ENCODE measurements at regions not wholly inside any gene's neighbourhood (a gene's known extent, or its start where the extent isn't known, plus 50 kb on each side); places are given as distances from the start of the nearest gene placed in this dataset.

- dilution Hi-C loops (cut with MboI; ENCODE audit: extremely low pct_ligation_motif_present, low sequenced_read_pairs) (no loop called here), intact Hi-C loops (cut with micrococcal nuclease) (no loop called here)
- FAIRE-seq (no peak), DNase-seq (ENCODE audit: low read depth, low spot score) (no peak)
- Histone ChIP-seq H3K4me2 (ENCODE audit: insufficient read depth, low read length) (no peak overlapping the region), H2AFZ (ENCODE audit: low read depth, low read length) (no peak overlapping the region), H3K9ac (replicated peaks; ENCODE audit: extremely low read depth, insufficient read depth, low read length) (no peak overlapping the region), H4K20me1 (replicated peaks; ENCODE audit: control insufficient read depth, extremely low read depth, insufficient read depth, low read length) (no peaks in the 10 kb centered on the region), H3K9me3 (replicated peaks; ENCODE audit: control insufficient read depth, insufficient read depth, low read length) (no peaks in the 10 kb centered on the region), H3K79me2 (ENCODE audit: control insufficient read depth, insufficient read depth, low read length) (no peaks in the 10 kb centered on the region), H3K4me3 (replicated peaks in 1 of 3; ENCODE audit: insufficient read depth in 1 of 3, low read depth in 1 of 3, low read length in 3 of 3) (no peak overlapping the region), H3K27me3 (ENCODE audit: control insufficient read depth in 2 of 2, insufficient read depth in 2 of 2, low read length in 2 of 2) (no peaks in the 10 kb centered on the region), H3K4me1 (ENCODE audit: control insufficient read depth, extremely low read depth, insufficient read depth, low read length) (no peaks in the 10 kb centered on the region), H3K36me3 (ENCODE audit: control insufficient read depth in 2 of 2, extremely low read depth in 1 of 2, insufficient read depth in 2 of 2, low read length in 2 of 2) (no peaks in the 10 kb centered on the region), H3K27ac (ENCODE audit: insufficient read depth, low read depth, low read length) (no peak overlapping the region), H3K9me1 (replicated peaks; ENCODE audit: control insufficient read depth, extremely low read depth, insufficient read depth, low read length) (no peaks in the 10 kb centered on the region)
- POLR2A ChIA-PET = no interaction called here
- no TSS peak for BruUV-seq (replicated peaks)
- no peak for TF ChIP-seq GATA2 (IDR thresholded peaks at IDR 0.05; ENCODE audit: insufficient read depth, insufficient read length, low read depth, low read length)
- no peak for TF ChIP-seq MYC (IDR thresholded peaks at IDR 0.05; ENCODE audit: low read depth, low read length)
- TF ChIP-seq MAX (IDR thresholded peaks at IDR 0.05; ENCODE audit: insufficient read depth, insufficient read length) = no peak
- no peak for TF ChIP-seq POLR2AphosphoS5 (IDR thresholded peaks at IDR 0.05; ENCODE audit: insufficient read depth, low read depth, low read length)
- no peak for TF ChIP-seq JUN (IDR thresholded peaks at IDR 0.05; ENCODE audit: borderline replicate concordance, insufficient read depth, insufficient read length, low read depth)
- TF ChIP-seq EZH2 (IDR thresholded peaks at IDR 0.05; ENCODE audit: borderline replicate concordance, low read depth, low read length, severe bottlenecking) = no peak
- TF ChIP-seq CTCF (IDR thresholded peaks at IDR 0.05; ENCODE audit: extremely low read depth in 1 of 2, insufficient read depth in 1 of 2, low read depth in 1 of 2, low read length in 2 of 2) = no peak
- TF ChIP-seq FOS (IDR thresholded peaks at IDR 0.05; ENCODE audit: borderline replicate concordance, insufficient read depth, low read length) = no peak
- TF ChIP-seq POLR2A (IDR thresholded peaks at IDR 0.05; ENCODE audit: low read depth, low read length) = no peak
- CTCF ChIA-PET = interaction anchor here (0.9 to 1.0 kb wide), 2 partner anchors 13 to 76 kb away, joined by 3 read pairs; no protein-coding TSS in a partner anchor
Measured at GRCh38 chr1:221631556-221631955, 110.3 kb downstream of the DUSP10 start.
